Hepatocyte (in vitro differentiated cells): ENCODE measurements at regions not wholly inside any gene's neighbourhood (a gene's known extent, or its start where the extent isn't known, plus 50 kb on each side); places are given as distances from the start of the nearest gene placed in this dataset.

Source experiments
- DNase-seq: peaks from one replicate; pipeline ENCODE4 v3.0.0-alpha.2; 2016; ENCODE audit warnings: low spot score
- H2AFZ ChIP-seq: fragments of 200-600 bp; sonication (generic); 2 replicates; pipeline ENCODE4 v1.6.0; 2016; ENCODE audit warnings: antibody characterized with exemption, mild to moderate bottlenecking
- H3K27ac ChIP-seq: fragments of 200-600 bp; sonication (generic); 2 replicates; pipeline ENCODE4 v1.5.1; 2016; ENCODE audit warnings: mild to moderate bottlenecking
- H3K27me3 ChIP-seq: fragments of 200-600 bp; sonication (generic); 2 replicates; pipeline ENCODE4 v1.6.1; 2016
- H3K36me3 ChIP-seq: fragments of 200-600 bp; sonication (generic); replicated peaks from 2 replicates; pipeline ENCODE4 v1.5.1; 2016; ENCODE audit warnings: low read depth; ENCODE audit not compliant: insufficient read depth
- H3K4me1 ChIP-seq: fragments of 200-600 bp; sonication (generic); 2 replicates; pipeline ENCODE4 v1.5.1; 2016; ENCODE audit warnings: mild to moderate bottlenecking, moderate library complexity; ENCODE audit not compliant: insufficient read depth
- H3K4me2 ChIP-seq: fragments of 200-600 bp; sonication (generic); 2 replicates; pipeline ENCODE4 v1.6.0; 2016
- H3K4me3 ChIP-seq: fragments of 200-600 bp; sonication (generic); 2 replicates; pipeline ENCODE4 v1.5.1; 2016; ENCODE audit warnings: mild to moderate bottlenecking
- H3K79me2 ChIP-seq: fragments of 200-600 bp; sonication (generic); 2 replicates; pipeline ENCODE4 v1.6.0; 2017; ENCODE audit warnings: mild to moderate bottlenecking
- H3K9me2 ChIP-seq: fragments of 200-600 bp; sonication (generic); replicated peaks from 2 replicates; pipeline ENCODE4 v1.6.0; 2017; ENCODE audit warnings: mild to moderate bottlenecking; ENCODE audit not compliant: insufficient read depth
- H3K9me3 ChIP-seq: fragments of 200-600 bp; sonication (generic); 2 replicates; pipeline ENCODE4 v1.5.1; 2016; ENCODE audit warnings: low read depth, mild to moderate bottlenecking
- H4K20me1 ChIP-seq: fragments of 200-600 bp; sonication (generic); 2 replicates; pipeline ENCODE4 v1.6.0; 2016; ENCODE audit warnings: mild to moderate bottlenecking; ENCODE audit not compliant: insufficient read depth, poor library complexity, severe bottlenecking
- CTCF ChIP-seq: fragments of 200-600 bp; sonication (generic); IDR thresholded peaks from 2 replicates; pipeline ENCODE4 v1.5.1; 2016; ENCODE audit warnings: antibody characterized with exemption, mild to moderate bottlenecking; ENCODE audit not compliant: poor library complexity
- EZH2 ChIP-seq: fragments of 200-600 bp; sonication (generic); IDR thresholded peaks from 2 replicates; pipeline ENCODE4 v1.6.1; 2016; ENCODE audit warnings: antibody characterized with exemption, mild to moderate bottlenecking, borderline replicate concordance
- EZH2phosphoT487 ChIP-seq: fragments of 200-600 bp; sonication (generic); IDR thresholded peaks from one replicate; pipeline ENCODE4 v1.6.1; 2018; ENCODE audit warnings: antibody characterized with exemption, mild to moderate bottlenecking, low read depth, moderate library complexity; ENCODE audit not compliant: unreplicated experiment, severe bottlenecking
- WGBS: methylation state at CpG from one replicate; pipeline ENCODE4 v1.1.6; 2016; ENCODE audit warnings: low lambda C conversion rate; ENCODE audit errors: missing lambda C conversion rate; 5-methylcytosine and 5-hydroxymethylcytosine counted together

DNA sequence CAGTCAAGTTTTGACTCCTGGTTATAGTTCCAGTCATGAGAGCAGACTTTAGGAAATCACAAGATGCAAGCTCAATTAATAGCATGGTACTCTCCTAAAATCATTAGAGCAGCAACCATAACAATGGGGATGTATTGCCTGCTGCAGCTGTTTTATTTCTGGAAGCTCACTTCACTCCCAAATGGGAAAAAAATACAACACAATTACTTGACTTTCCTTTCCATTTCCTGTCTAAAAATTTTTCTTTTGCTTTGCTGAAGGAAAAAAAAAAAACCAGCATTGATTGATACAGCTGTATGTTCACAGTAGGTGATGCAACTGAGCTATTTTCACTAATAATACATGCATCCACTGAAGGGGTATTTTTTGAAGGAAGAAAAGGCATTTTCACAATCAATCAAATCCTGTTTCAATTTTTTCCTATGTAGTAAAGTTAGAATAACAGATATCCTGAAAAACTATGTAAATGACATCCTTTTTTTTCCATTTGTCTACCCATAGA is 143.9 kb upstream of the NOVA1 start:
- H3K4me1 ChIP-seq, result no peaks in the 10 kb centered on the region
- no peak for DNase-seq
- H3K79me2 ChIP-seq, result no peaks in the 10 kb centered on the region
- no peak overlapping the region for H3K27ac ChIP-seq
- no peaks in the 10 kb centered on the region for H4K20me1 ChIP-seq
- H3K4me2 ChIP-seq, result no peak overlapping the region
- H2AFZ ChIP-seq, result no peak overlapping the region
- no peaks in the 10 kb centered on the region for H3K9me2 ChIP-seq
- H3K27me3 ChIP-seq, result no peaks in the 10 kb centered on the region
- no peaks in the 10 kb centered on the region for H3K9me3 ChIP-seq
- H3K4me3 ChIP-seq, result no peak overlapping the region
- H3K36me3 ChIP-seq, result no peaks in the 10 kb centered on the region
- TF ChIP-seq EZH2phosphoT487, result no peak
- no peak for TF ChIP-seq CTCF
- no peak for TF ChIP-seq EZH2

GRCh38 chr14:26743284-26743683 is 145.5 kb upstream of the NOVA1 start:
- Histone ChIP-seq H3K27ac (no peak overlapping the region), H3K4me1 (no peaks in the 10 kb centered on the region), H3K4me3 (no peak overlapping the region), H3K9me3 (no peaks in the 10 kb centered on the region), H3K27me3 (no peaks in the 10 kb centered on the region), H2AFZ (no peak overlapping the region), H3K36me3 (no peaks in the 10 kb centered on the region), H3K79me2 (no peaks in the 10 kb centered on the region), H3K9me2 (no peaks in the 10 kb centered on the region), H4K20me1 (no peaks in the 10 kb centered on the region), H3K4me2 (no peak overlapping the region)
- TF ChIP-seq EZH2phosphoT487, result no peak
- no peak for TF ChIP-seq EZH2
- TF ChIP-seq CTCF, result no peak
- no peak for DNase-seq
- 86% methylated on average over 2 of the region's 2 CpGs for WGBS

DNA sequence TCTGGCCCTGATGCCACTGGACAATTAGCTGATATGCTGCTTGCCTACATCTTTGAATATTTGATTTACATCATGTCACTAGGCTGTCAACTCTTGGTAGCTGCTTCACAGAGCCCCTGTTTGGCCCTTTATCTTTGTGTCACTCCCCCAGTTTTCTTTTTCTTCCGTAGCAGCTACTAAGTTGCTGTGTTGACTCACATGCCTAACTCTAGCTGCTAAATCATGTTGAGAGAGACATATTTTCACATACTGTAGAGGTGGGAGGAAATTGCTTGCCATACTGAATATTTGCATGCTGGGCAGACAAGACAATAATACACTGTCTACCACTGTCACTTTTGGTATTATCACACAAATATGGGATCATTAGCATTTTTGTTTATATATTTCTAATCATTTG is 147.1 kb upstream of the NOVA1 start:
- H3K4me3 ChIP-seq, result no peak overlapping the region
- no peaks in the 10 kb centered on the region for H4K20me1 ChIP-seq
- H3K27me3 ChIP-seq, result no peaks in the 10 kb centered on the region
- WGBS, result 64% methylated on average over 1 of the region's 1 CpG
- no peak overlapping the region for H3K27ac ChIP-seq
- no peaks in the 10 kb centered on the region for H3K9me3 ChIP-seq
- no peaks in the 10 kb centered on the region for H3K4me1 ChIP-seq
- H3K36me3 ChIP-seq, result no peaks in the 10 kb centered on the region
- H3K9me2 ChIP-seq, result no peaks in the 10 kb centered on the region
- H3K79me2 ChIP-seq, result no peaks in the 10 kb centered on the region
- H3K4me2 ChIP-seq, result no peak overlapping the region
- H2AFZ ChIP-seq, result no peak overlapping the region
- TF ChIP-seq EZH2 (no peak), CTCF (no peak), EZH2phosphoT487 (no peak)
- no peak for DNase-seq

DNA sequence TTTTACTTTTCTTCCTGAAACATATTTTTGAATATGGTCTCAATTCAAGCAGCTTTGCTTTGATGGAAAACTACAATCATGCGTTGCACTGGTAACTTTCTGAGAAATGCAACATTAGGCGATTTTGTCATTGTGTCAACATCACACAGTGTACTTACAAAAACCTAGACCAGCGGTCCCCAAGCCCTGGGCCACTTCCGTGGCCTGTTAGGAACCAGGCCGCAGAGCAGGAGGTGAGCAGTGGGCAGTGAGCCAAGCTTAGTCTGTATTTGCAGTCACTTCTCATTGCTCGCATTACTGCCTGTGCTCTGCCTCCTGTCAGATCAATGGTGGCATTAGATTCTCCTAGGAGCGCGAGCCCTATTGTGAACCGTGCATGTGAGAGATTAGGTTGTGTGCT is 163.7 kb upstream of the NOVA1 start:
- 90% methylated on average over 9 of the region's 9 CpGs for WGBS
- no peak overlapping the region for H3K4me2 ChIP-seq
- no peaks in the 10 kb centered on the region for H3K4me1 ChIP-seq
- no peak overlapping the region for H3K27ac ChIP-seq
- H3K9me2 ChIP-seq, result no peaks in the 10 kb centered on the region
- H3K79me2 ChIP-seq, result no peaks in the 10 kb centered on the region
- no peak overlapping the region for H3K4me3 ChIP-seq
- no peaks in the 10 kb centered on the region for H3K9me3 ChIP-seq
- TF ChIP-seq CTCF (no peak), EZH2phosphoT487 (no peak), EZH2 (no peak)
- H4K20me1 ChIP-seq, result no peaks in the 10 kb centered on the region
- DNase-seq, result no peak
- H2AFZ ChIP-seq, result no peak overlapping the region
- H3K27me3 ChIP-seq, result no peaks in the 10 kb centered on the region
- no peaks in the 10 kb centered on the region for H3K36me3 ChIP-seq
